ENCODE measurements at regions not wholly inside any gene's neighbourhood (a gene's known extent, or its start where the extent isn't known, plus 50 kb on each side); places are given as distances from the start of the nearest gene placed in this dataset.

- no peak for TF ChIP-seq SPI1 (IDR thresholded peaks at IDR 0.05; ENCODE audit: borderline replicate concordance, insufficient read depth, low read depth, low read length)
- no peak for TF ChIP-seq CHD1 (IDR thresholded peaks at IDR 0.05; ENCODE audit: low read depth, low read length)
- TF ChIP-seq RAD51 (IDR thresholded peaks at IDR 0.05): no peak
- no peak for TF ChIP-seq SUZ12 (IDR thresholded peaks at IDR 0.05; ENCODE audit: unreplicated experiment)
- no peak for TF ChIP-seq CEBPZ (IDR thresholded peaks at IDR 0.05; ENCODE audit: low read depth, low read length)
- TF ChIP-seq PBX3 (IDR thresholded peaks at IDR 0.05; ENCODE audit: insufficient replicate concordance, low read depth, low read length): no peak
- TF ChIP-seq ZNF24 (IDR thresholded peaks at IDR 0.05): no peak
- TF ChIP-seq NFYB (IDR thresholded peaks at IDR 0.05; ENCODE audit: insufficient read depth, low read depth, low read length): no peak
- Histone ChIP-seq H3K9ac (ENCODE audit: control insufficient read depth, insufficient read depth, low read length) (no peak overlapping the region), H3K4me1 (ENCODE audit: control insufficient read depth, insufficient read depth, low read length) (no peaks in the 10 kb centered on the region), H3K27ac (ENCODE audit: control insufficient read depth, insufficient read depth) (no peak overlapping the region), H3K4me3 (no peak overlapping the region), H3K4me2 (ENCODE audit: control insufficient read depth, insufficient read depth) (no peak overlapping the region), H3K79me2 (ENCODE audit: control insufficient read depth, insufficient read depth, low read length) (no peaks in the 10 kb centered on the region), H3K9me3 (replicated peaks; ENCODE audit: control insufficient read depth, insufficient read depth, low read length) (no peaks in the 10 kb centered on the region), H3K36me3 (ENCODE audit: control insufficient read depth in 2 of 2, insufficient read depth in 2 of 2, low read length in 1 of 2) (no peaks in the 10 kb centered on the region), H3K27me3 (replicated peaks in 1 of 2; ENCODE audit: control insufficient read depth in 2 of 2, insufficient read depth in 2 of 2, low read length in 1 of 2) (no peaks in the 10 kb centered on the region), H2AFZ (ENCODE audit: control insufficient read depth, low read depth, low read length) (no peak overlapping the region), H4K20me1 (ENCODE audit: control insufficient read depth, insufficient read depth) (no peaks in the 10 kb centered on the region)
- FAIRE-seq: no peak
- ATAC-seq: no peak
- CTCF ChIA-PET: no interaction called here
- intact Hi-C loops (cut with micrococcal nuclease; ENCODE audit: unreplicated experiment) (no loop called here), in situ Hi-C loops (cut with MboI) (no loop called here)
- SMC1A ChIA-PET (ENCODE audit: uncharacterized antibody, unreplicated experiment): no interaction called here
- BruUV-seq (replicated peaks): no TSS peak
- POLR2A ChIA-PET: no interaction called here
- RAD21 ChIA-PET (ENCODE audit: unreplicated experiment): no interaction called here
- DNase-seq (ENCODE audit: low read depth, low spot score): no peak
- 0% methylated on average over 1 of the region's 1 CpG for WGBS (ENCODE audit: insufficient coverage, insufficient replicate concordance, low lambda C conversion rate, missing lambda C conversion rate)
Observed at GRCh38 chr3:20527368-20527767, 341.4 kb upstream of the SGO1 start.
